Gastrocnemius medialis (tissue), 4 donors: ENCODE measurements at regions not wholly inside any gene's neighbourhood (a gene's known extent, or its start where the extent isn't known, plus 50 kb on each side); places are given as distances from the start of the nearest gene placed in this dataset.

Experiments
- ATAC-seq, 2 donors: fragments of 150-250 bp; one replicate each; pipeline ENCODE4 v1.9.1; 2016
- DNase-seq, 2 donors: peaks; one replicate each; pipeline ENCODE4 v3.0.0-alpha.2; 2019
- H3K27ac ChIP-seq, 4 donors: fragments of 200-600 bp; sonication (generic); 1 replicate in 1 of 4; 2 replicates in 3 of 4; pipeline ENCODE4 v1.5.1; 2016 to 2018; ENCODE audit warnings: mild to moderate bottlenecking in 2 of 4, moderate library complexity in 1 of 4
- H3K27me3 ChIP-seq, 3 donors: fragments of 200-600 bp; sonication (generic) in 2 of 3; 1 replicate in 1 of 3; 2 replicates in 2 of 3; pipeline versions ENCODE4 v1.5.1 to v1.6.0; 2016 to 2019; ENCODE audit warnings: mild to moderate bottlenecking in 1 of 3, moderate library complexity in 1 of 3
- H3K36me3 ChIP-seq, 2 donors: fragments of 200-600 bp; sonication (generic) in 1 of 2; one replicate each; pipeline ENCODE4 v1.5.1; 2017 to 2018
- H3K4me1 ChIP-seq, 2 donors: fragments of 200-600 bp; sonication (generic) in 1 of 2; one replicate each; pipeline ENCODE4 v1.5.1; 2016 to 2017; ENCODE audit warnings: mild to moderate bottlenecking in 2 of 2
- H3K4me3 ChIP-seq, 4 donors: fragments of 200-600 bp; sonication (generic) in 3 of 4; 1 replicate in 1 of 4; 2 replicates in 3 of 4; pipeline ENCODE4 v1.5.1; 2016 to 2019; ENCODE audit warnings: mild to moderate bottlenecking in 2 of 4
- H3K9me3 ChIP-seq, 3 donors: fragments of 200-600 bp; sonication (generic) in 2 of 3; 1 replicate in 1 of 3; 2 replicates in 2 of 3; pipeline ENCODE4 v1.5.1; 2016 to 2019
- CTCF ChIP-seq, 5 experiments: fragments of 450-650 bp in 3 of 5; fragments of 200-600 bp in 2 of 5; sonication (generic) in 2 of 5; IDR thresholded peaks in 4 of 5; conservative IDR thresholded peaks in 1 of 5; 1 replicate in 4 of 5; 2 replicates in 1 of 5; pipeline ENCODE4 v1.5.1; 2016 to 2019; ENCODE audit warnings: antibody characterized with exemption in 5 of 5, mild to moderate bottlenecking in 3 of 5, moderate library complexity in 3 of 5
- POLR2A ChIP-seq, 2 donors: fragments of 450-650 bp; IDR thresholded peaks; one replicate each; pipeline ENCODE4 v1.6.1; 2017; ENCODE audit warnings: antibody characterized with exemption in 2 of 2, mild to moderate bottlenecking in 2 of 2, moderate library complexity in 2 of 2
- in situ Hi-C, 4 donors: fragments of 200-750 bp; cut with MboI; loops; one replicate each; pipeline versions ENCODE4 v1.15.0 to v1.8.0; 2017; ENCODE audit warnings: low sequenced_read_pairs in 4 of 4
- intact Hi-C: fragments of 100-400 bp; cut with DNase I; formaldehyde crosslinking; loops from one replicate; pipeline ENCODE4 v1.15.1; 2023; ENCODE audit warnings: low total_unique reads

- DNase-seq (no peak), ATAC-seq (no peak)
- Histone ChIP-seq H3K4me1 (no peaks in the 10 kb centered on the region), H3K9me3 (no peaks in the 10 kb centered on the region), H3K36me3 (no peaks in the 10 kb centered on the region), H3K4me3 (no peak overlapping the region), H3K27ac (no peak overlapping the region), H3K27me3 (no peaks in the 10 kb centered on the region)
- in situ Hi-C loops = loop anchor here in 1 of 4 donors (25.0 kb wide), 1 partner anchor 146 kb away; no protein-coding TSS in a partner anchor
- TF ChIP-seq CTCF (IDR thresholded peaks at IDR 0.05 in 4 of 5, conservative IDR thresholded peaks at IDR 0.05 in 1 of 5) (no peak), POLR2A (IDR thresholded peaks at IDR 0.05) (no peak)
- intact Hi-C loops = no loop called here
Measured at GRCh38 chr17:33515974-33516373, 222.9 kb upstream of the ASIC2 start.

- H3K4me1 ChIP-seq = no peaks in the 10 kb centered on the region
- no peaks in the 10 kb centered on the region for H3K9me3 ChIP-seq
- no peak overlapping the region for H3K27ac ChIP-seq
- H3K27me3 ChIP-seq = no peaks in the 10 kb centered on the region
- TF ChIP-seq CTCF (IDR thresholded peaks at IDR 0.05 in 4 of 5, conservative IDR thresholded peaks at IDR 0.05 in 1 of 5) (no peak), POLR2A (IDR thresholded peaks at IDR 0.05) (no peak)
- H3K4me3 ChIP-seq = no peak overlapping the region
- in situ Hi-C loops (loop anchor here in 1 of 4 donors (25.0 kb wide), 1 partner anchor 146 kb away; no protein-coding TSS in a partner anchor), intact Hi-C loops (no loop called here)
- no peaks in the 10 kb centered on the region for H3K36me3 ChIP-seq
- ATAC-seq (no peak), DNase-seq (no peak)
Measured at GRCh38 chr17:33516645-33517044, 223.6 kb upstream of the ASIC2 start.

GRCh38 chr17:33517746-33518145 lies 224.7 kb upstream of the ASIC2 start:
- Histone ChIP-seq H3K9me3 (no peaks in the 10 kb centered on the region), H3K4me1 (no peaks in the 10 kb centered on the region), H3K4me3 (no peak overlapping the region), H3K36me3 (no peaks in the 10 kb centered on the region), H3K27me3 (no peaks in the 10 kb centered on the region), H3K27ac (no peak overlapping the region)
- in situ Hi-C loops (loop anchor here in 1 of 4 donors (25.0 kb wide), 1 partner anchor 145 kb away; no protein-coding TSS in a partner anchor), intact Hi-C loops (no loop called here)
- TF ChIP-seq CTCF (IDR thresholded peaks at IDR 0.05 in 4 of 5, conservative IDR thresholded peaks at IDR 0.05 in 1 of 5) (no peak), POLR2A (IDR thresholded peaks at IDR 0.05) (no peak)
- DNase-seq (no peak), ATAC-seq (no peak)

GRCh38 chr17:33519692-33520091 lies 226.6 kb upstream of the ASIC2 start:
- Histone ChIP-seq H3K27ac (no peak overlapping the region), H3K36me3 (no peaks in the 10 kb centered on the region), H3K27me3 (no peaks in the 10 kb centered on the region), H3K4me3 (no peak overlapping the region), H3K4me1 (no peaks in the 10 kb centered on the region), H3K9me3 (no peaks in the 10 kb centered on the region)
- in situ Hi-C loops (loop anchor here in 1 of 4 donors (25.0 kb wide), 1 partner anchor 143 kb away; no protein-coding TSS in a partner anchor), intact Hi-C loops (loop anchor here (10.0 kb wide), 1 partner anchor 155 kb away; no protein-coding TSS in a partner anchor)
- no peak for ATAC-seq
- no peak for DNase-seq
- no peak for TF ChIP-seq POLR2A (IDR thresholded peaks at IDR 0.05)
- no peak for TF ChIP-seq CTCF (IDR thresholded peaks at IDR 0.05 in 4 of 5, conservative IDR thresholded peaks at IDR 0.05 in 1 of 5)
